Type B pancreatic cell (in vitro differentiated cells): ENCODE measurements at regions not wholly inside any gene's neighbourhood (a gene's known extent, or its start where the extent isn't known, plus 50 kb on each side); places are given as distances from the start of the nearest gene placed in this dataset.

Source experiments
- DNase-seq: peaks from one replicate; pipeline ENCODE4 v3.0.0; 2021; ENCODE audit warnings: mixed read lengths; ENCODE audit not compliant: unreplicated experiment; ENCODE audit errors: extremely low spot score
- H3K27ac Mint-ChIP-seq: 2 replicates; pipeline ENCODE4 v1.8.0; 2021; ENCODE audit warnings: mild to moderate bottlenecking, mixed read lengths
- H3K27me3 Mint-ChIP-seq: 2 replicates; pipeline ENCODE4 v1.8.0; 2021; ENCODE audit warnings: mixed read lengths
- H3K36me3 Mint-ChIP-seq: 2 replicates; pipeline ENCODE4 v1.8.0; 2021; ENCODE audit warnings: mixed read lengths
- H3K4me1 Mint-ChIP-seq: one replicate; pipeline ENCODE4 v1.8.0; 2021; ENCODE audit warnings: mixed read lengths; ENCODE audit not compliant: unreplicated experiment
- H3K4me3 Mint-ChIP-seq: 2 replicates; pipeline ENCODE4 v1.8.0; 2021; ENCODE audit warnings: mild to moderate bottlenecking, mixed read lengths
- H3K9me3 Mint-ChIP-seq: 2 replicates; pipeline ENCODE4 v1.8.0; 2021; ENCODE audit warnings: mixed read lengths
- CTCF ChIP-seq: fragments of 200-600 bp; sonication (generic); conservative IDR thresholded peaks from 2 replicates; pipeline ENCODE4 v1.5.0; 2021; ENCODE audit warnings: antibody characterized with exemption, mild to moderate bottlenecking

- peaks cover 3% of the 10 kb centered on the region for H3K27me3 Mint-ChIP-seq
- peaks cover 8% of the 10 kb centered on the region for H3K4me1 Mint-ChIP-seq
- no peaks in the 10 kb centered on the region for H3K36me3 Mint-ChIP-seq
- no peak overlapping the region for H3K4me3 Mint-ChIP-seq
- no peak for DNase-seq
- peaks cover 6% of the 10 kb centered on the region for H3K9me3 Mint-ChIP-seq
- H3K27ac Mint-ChIP-seq = no peak overlapping the region
- no peak for TF ChIP-seq CTCF
These were observed 266.8 kb downstream of the NPHP4 start for GRCh38 chr1:5725406-5725805.

- Mint-ChIP-seq H3K27me3 (peaks cover 3% of the 10 kb centered on the region), H3K4me3 (no peak overlapping the region), H3K36me3 (no peaks in the 10 kb centered on the region), H3K27ac (no peak overlapping the region), H3K4me1 (peaks cover 8% of the 10 kb centered on the region), H3K9me3 (peaks cover 6% of the 10 kb centered on the region)
- TF ChIP-seq CTCF = no peak
- no peak for DNase-seq
These were observed 267.4 kb downstream of the NPHP4 start for GRCh38 chr1:5724847-5725246.

GRCh38 chr1:5722635-5723164, 269.5 kb downstream of the NPHP4 start:
- H3K27ac Mint-ChIP-seq = no peak overlapping the region
- TF ChIP-seq CTCF = no peak
- H3K36me3 Mint-ChIP-seq = no peaks in the 10 kb centered on the region
- H3K4me1 Mint-ChIP-seq = peaks cover 7% of the 10 kb centered on the region
- no peak for DNase-seq
- H3K27me3 Mint-ChIP-seq = peaks cover 8% of the 10 kb centered on the region
- no peak overlapping the region for H3K4me3 Mint-ChIP-seq
- H3K9me3 Mint-ChIP-seq = peaks cover 6% of the 10 kb centered on the region

- Mint-ChIP-seq H3K27ac (no peak overlapping the region), H3K36me3 (no peaks in the 10 kb centered on the region), H3K27me3 (peaks cover 12% of the 10 kb centered on the region), H3K4me3 (no peak overlapping the region), H3K4me1 (peaks cover 7% of the 10 kb centered on the region), H3K9me3 (peaks cover 6% of the 10 kb centered on the region)
- no peak for TF ChIP-seq CTCF
- DNase-seq = no peak
These were observed 270.5 kb downstream of the NPHP4 start for GRCh38 chr1:5721634-5722215.

GRCh38 chr1:5720936-5721335, 271.3 kb downstream of the NPHP4 start:
- TF ChIP-seq CTCF = no peak
- Mint-ChIP-seq H3K36me3 (no peaks in the 10 kb centered on the region), H3K4me3 (no peak overlapping the region), H3K4me1 (peaks cover 10% of the 10 kb centered on the region), H3K27me3 (peaks cover 16% of the 10 kb centered on the region), H3K9me3 (peaks cover 6% of the 10 kb centered on the region), H3K27ac (no peak overlapping the region)
- no peak for DNase-seq

- DNase-seq = no peak
- peaks cover 6% of the 10 kb centered on the region for H3K9me3 Mint-ChIP-seq
These were observed 271.7 kb downstream of the NPHP4 start for GRCh38 chr1:5720484-5720883.

More at GRCh38 chr1:5720484-5720883, 271.7 kb downstream of the NPHP4 start:
- no peak overlapping the region for H3K27ac Mint-ChIP-seq
- H3K36me3 Mint-ChIP-seq = no peaks in the 10 kb centered on the region
- no peak for TF ChIP-seq CTCF
- peaks cover 16% of the 10 kb centered on the region for H3K27me3 Mint-ChIP-seq
- H3K4me3 Mint-ChIP-seq = no peak overlapping the region
- H3K4me1 Mint-ChIP-seq = peaks cover 10% of the 10 kb centered on the region
